Heart left ventricle (tissue), 16 donors: ENCODE measurements at regions not wholly inside any gene's neighbourhood (a gene's known extent, or its start where the extent isn't known, plus 50 kb on each side); places are given as distances from the start of the nearest gene placed in this dataset.

Experiments
- ATAC-seq, 4 donors: fragments of 200-7000 bp; cut with Tn5 transposase; one replicate each; pipeline ENCODE4 v1.9.1; 2020 to 2022; ENCODE audit warnings: moderate library complexity in 4 of 4, mild to moderate bottlenecking in 3 of 4, moderate number of reproducible peaks in 1 of 4
- DNase-seq, 5 donors: peaks; one replicate each; pipeline ENCODE4 v3.0.0-alpha.2; 2020
- H3K27ac ChIP-seq, 12 donors: fragments of 200-600 bp; sonication (generic) in 4 of 12; one replicate each; pipeline versions ENCODE4 v1.5.0 to v1.8.0; 2016 to 2022; ENCODE audit warnings: mild to moderate bottlenecking in 2 of 12
- H3K27me3 ChIP-seq, 9 donors: fragments of 200-600 bp; sonication (generic) in 2 of 9; one replicate each; pipeline versions ENCODE4 v1.5.1 to v1.8.0; 2016 to 2022; ENCODE audit warnings: mild to moderate bottlenecking in 3 of 9
- H3K36me3 ChIP-seq, 9 donors: fragments of 200-600 bp; sonication (generic) in 2 of 9; one replicate each; pipeline versions ENCODE4 v1.5.0 to v1.8.0; 2018 to 2022; ENCODE audit warnings: mild to moderate bottlenecking in 2 of 9
- H3K4me1 ChIP-seq, 12 donors: fragments of 200-600 bp; sonication (generic) in 4 of 12; one replicate each; pipeline versions ENCODE4 v1.5.0 to v1.8.0; 2016 to 2022; ENCODE audit warnings: mild to moderate bottlenecking in 3 of 12
- H3K4me3 ChIP-seq, 12 donors: fragments of 200-600 bp; sonication (generic) in 4 of 12; one replicate each; pipeline versions ENCODE4 v1.5.0 to v1.8.0; 2017 to 2022; ENCODE audit warnings: mild to moderate bottlenecking in 9 of 12, moderate library complexity in 4 of 12
- H3K9me3 ChIP-seq, 12 donors: fragments of 200-600 bp; sonication (generic) in 4 of 12; one replicate each; pipeline versions ENCODE4 v1.5.0 to v1.8.0; 2016 to 2022; ENCODE audit warnings: mild to moderate bottlenecking in 1 of 12
- POLR2A ChIP-seq, 2 donors: fragments of 450-650 bp; IDR thresholded peaks; one replicate each; pipeline ENCODE4 v1.6.1; 2017; ENCODE audit warnings: antibody characterized with exemption in 2 of 2, mild to moderate bottlenecking in 2 of 2, moderate library complexity in 2 of 2
- WGBS, 4 donors: extraction: QIAGEN DNeasy Blood & Tissue Kit in 2 of 4; methylation state at CpG; one replicate each; pipeline versions ENCODE4 v1.1.5 to v1.1.7; 2013 to 2018; 5-methylcytosine and 5-hydroxymethylcytosine counted together
- intact Hi-C, 10 donors: fragments of 100-400 bp; cut with DNase I; formaldehyde crosslinking; loops; one replicate each; pipeline versions ENCODE4 v1.11.1 to v1.14.2; 2022
- TF ChIP-seq, protein P1 (sequence below), 12 donors: fragments of 200-600 bp; sonication (generic) in 4 of 12; IDR thresholded peaks; one replicate each; pipeline versions ENCODE4 v1.5.0 to v1.8.0; 2018 to 2022; ENCODE audit warnings: antibody characterized with exemption in 12 of 12, mild to moderate bottlenecking in 5 of 12
- donor health status: ischemic (EF 13 %, LVEDD 7.1; RV severe dilation, severe dysfunction).
- donor health status: healthy with polysubstance abuse.
- donor health status: DM: no; HTN: yes; CAD: no.
- donor health status: DM: no; HTN: no; CAD: no.
- donor health status: ischemic (EF 25% LVEDD 6.9; RV normal size, moderate dysfunction).
- donor health status: ischemic (EF 25% LVEDD 5.7; RV mildly dilated, moderate dysfunction).
- donor health status: healthy.
- donor health status: DM: yes; HTN: yes; CAD: no.
- donor health status: ischemic (EF 35%, LVEDD 5.7; RV mildly dilated, moderate dysfunction).
- donor health status: nonischemic (EF 11% LVEDD 7.7; RV severe dilation, severe dysfunction).
- donor health status: DM: yes; HTN: yes; CAD: no.
- donor health status: PGD.
- donor health status: ischemic (EF 29% LVEDD 5.4; RV normal size, mild dysfunction).
- donor health status: nonischemic (EF 23%, LVEDD 6.1; RV moderate dilation, normal function).

GRCh38 chr3:152097120-152097519, 171.6 kb upstream of the MBNL1 start:
- no peak for DNase-seq
- no peaks in the 10 kb centered on the region for H3K4me1 ChIP-seq
- WGBS, 4 donors = 83 to 90% (median 87%) methylated on average over 2 of the region's 2 CpGs
- TF ChIP-seq, protein P1, sequence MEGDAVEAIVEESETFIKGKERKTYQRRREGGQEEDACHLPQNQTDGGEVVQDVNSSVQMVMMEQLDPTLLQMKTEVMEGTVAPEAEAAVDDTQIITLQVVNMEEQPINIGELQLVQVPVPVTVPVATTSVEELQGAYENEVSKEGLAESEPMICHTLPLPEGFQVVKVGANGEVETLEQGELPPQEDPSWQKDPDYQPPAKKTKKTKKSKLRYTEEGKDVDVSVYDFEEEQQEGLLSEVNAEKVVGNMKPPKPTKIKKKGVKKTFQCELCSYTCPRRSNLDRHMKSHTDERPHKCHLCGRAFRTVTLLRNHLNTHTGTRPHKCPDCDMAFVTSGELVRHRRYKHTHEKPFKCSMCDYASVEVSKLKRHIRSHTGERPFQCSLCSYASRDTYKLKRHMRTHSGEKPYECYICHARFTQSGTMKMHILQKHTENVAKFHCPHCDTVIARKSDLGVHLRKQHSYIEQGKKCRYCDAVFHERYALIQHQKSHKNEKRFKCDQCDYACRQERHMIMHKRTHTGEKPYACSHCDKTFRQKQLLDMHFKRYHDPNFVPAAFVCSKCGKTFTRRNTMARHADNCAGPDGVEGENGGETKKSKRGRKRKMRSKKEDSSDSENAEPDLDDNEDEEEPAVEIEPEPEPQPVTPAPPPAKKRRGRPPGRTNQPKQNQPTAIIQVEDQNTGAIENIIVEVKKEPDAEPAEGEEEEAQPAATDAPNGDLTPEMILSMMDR (IDR thresholded peaks at IDR 0.05) = no peak
- TF ChIP-seq POLR2A (IDR thresholded peaks at IDR 0.05) = no peak
- ATAC-seq = no peak
- H3K36me3 ChIP-seq = no peaks in the 10 kb centered on the region
- H3K4me3 ChIP-seq = no peak overlapping the region
- H3K27me3 ChIP-seq = no peaks in the 10 kb centered on the region
- intact Hi-C loops = loop anchor here in 1 of 10 donors (5.0 kb wide), 1 partner anchor 65 kb away; no protein-coding TSS in a partner anchor
- no peaks in the 10 kb centered on the region for H3K9me3 ChIP-seq
- peak overlapping the region in 1 of 12 donors; percentile 70 for H3K27ac ChIP-seq

- Histone ChIP-seq H3K27ac (peak overlapping the region in 1 of 12 donors; percentile 70), H3K36me3 (no peaks in the 10 kb centered on the region), H3K4me3 (no peak overlapping the region), H3K9me3 (no peaks in the 10 kb centered on the region), H3K27me3 (no peaks in the 10 kb centered on the region), H3K4me1 (no peaks in the 10 kb centered on the region)
- 47 to 60% (median 51%) methylated on average over 3 of the region's 3 CpGs for WGBS, 4 donors
- no peak for DNase-seq
- TF ChIP-seq POLR2A (IDR thresholded peaks at IDR 0.05) = no peak
- TF ChIP-seq, protein P1 (IDR thresholded peaks at IDR 0.05) = no peak
- intact Hi-C loops = loop anchor here in 1 of 10 donors (5.0 kb wide), 1 partner anchor 65 kb away; no protein-coding TSS in a partner anchor
- ATAC-seq = no peak
Measured at GRCh38 chr3:152097770-152098169, 171.0 kb upstream of the MBNL1 start.

- DNase-seq (no peak), ATAC-seq (no peak)
- H3K4me1 ChIP-seq = peaks cover 0 to 6% (median 0%) of the 10 kb centered on the region in 12 donors
- H3K27ac ChIP-seq = no peak overlapping the region
- WGBS, 4 donors = 85 to 93% (median 91%) methylated on average over 3 of the region's 3 CpGs
- H3K9me3 ChIP-seq = no peaks in the 10 kb centered on the region
- no peaks in the 10 kb centered on the region for H3K27me3 ChIP-seq
- intact Hi-C loops = no loop called here
- TF ChIP-seq, protein P1 (IDR thresholded peaks at IDR 0.05) = no peak
- TF ChIP-seq POLR2A (IDR thresholded peaks at IDR 0.05) = no peak
- H3K36me3 ChIP-seq = no peaks in the 10 kb centered on the region
- no peak overlapping the region for H3K4me3 ChIP-seq
Measured at GRCh38 chr3:152100491-152101132, 168.1 kb upstream of the MBNL1 start.

- Histone ChIP-seq H3K4me3 (no peak overlapping the region), H3K36me3 (no peaks in the 10 kb centered on the region), H3K27me3 (no peaks in the 10 kb centered on the region), H3K27ac (no peak overlapping the region), H3K4me1 (peaks cover 0 to 6% (median 0%) of the 10 kb centered on the region in 12 donors), H3K9me3 (no peaks in the 10 kb centered on the region)
- DNase-seq = no peak
- ATAC-seq = no peak
- no peak for TF ChIP-seq POLR2A (IDR thresholded peaks at IDR 0.05)
- TF ChIP-seq, protein P1 (IDR thresholded peaks at IDR 0.05) = no peak
- 80 to 87% (median 83%) methylated on average over 7 of the region's 7 CpGs for WGBS, 4 donors
- intact Hi-C loops = no loop called here
Measured at GRCh38 chr3:152102410-152102809, 166.3 kb upstream of the MBNL1 start.
